Activated naive CD8-positive, alpha-beta T cell treated with anti-CD3 and anti-CD28 coated beads, Interleukin-2, amount 50 U/mL, for 16 hours (primary cell): ENCODE measurements at regions not wholly inside any gene's neighbourhood (a gene's known extent, or its start where the extent isn't known, plus 50 kb on each side); places are given as distances from the start of the nearest gene placed in this dataset.

Experiments used
- DNase-seq: peaks from one replicate; pipeline ENCODE4 v3.0.0-alpha.2; 2020; ENCODE audit warnings: low read depth, low spot score

DNA sequence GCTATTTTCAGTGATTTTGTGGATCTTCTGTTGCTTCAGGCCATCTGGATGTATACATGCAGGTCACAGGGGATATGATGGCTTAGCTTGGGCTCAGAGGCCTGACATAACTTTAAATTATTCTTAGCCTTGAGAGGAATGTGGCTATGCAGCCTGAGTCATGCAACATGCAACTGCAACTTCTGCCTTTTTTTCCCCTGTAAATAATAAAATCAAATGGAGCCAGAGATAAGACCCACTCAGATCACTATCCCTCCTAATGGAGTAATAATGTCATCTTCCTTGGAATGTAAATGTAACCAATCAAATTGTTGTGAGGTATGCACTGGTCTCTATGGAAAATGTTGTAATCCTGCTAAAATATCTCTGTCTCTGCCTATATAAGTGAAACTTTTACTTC lies 54.9 kb downstream of the MAGEB17 start:
- no peak for DNase-seq

DNA sequence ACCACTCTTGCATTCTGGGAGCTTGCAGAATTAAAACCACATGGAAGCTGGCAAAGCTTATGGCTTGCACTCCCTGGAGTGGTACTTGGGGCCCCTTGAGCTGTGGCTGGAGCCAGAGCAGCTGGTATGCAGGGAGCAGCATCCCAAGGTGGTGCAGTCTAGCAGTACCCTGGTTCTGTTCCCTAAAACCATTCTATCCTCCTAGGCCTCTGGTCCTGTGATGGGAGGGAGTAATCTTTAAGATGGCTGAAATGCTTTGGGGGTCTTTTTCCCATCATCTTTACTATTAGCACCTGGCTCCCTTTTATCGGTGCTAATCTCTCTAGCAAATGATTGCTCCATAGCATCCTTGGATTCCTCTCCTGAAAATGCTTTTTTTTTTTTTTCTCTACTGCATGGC lies 56.1 kb downstream of the MAGEB17 start:
- no peak for DNase-seq

GRCh38 chrX:16239211-16239610 lies 71.9 kb downstream of the MAGEB17 start:
- DNase-seq, result no peak

GRCh38 chrX:16240231-16240905 lies 73.1 kb downstream of the MAGEB17 start:
- no peak for DNase-seq

DNA sequence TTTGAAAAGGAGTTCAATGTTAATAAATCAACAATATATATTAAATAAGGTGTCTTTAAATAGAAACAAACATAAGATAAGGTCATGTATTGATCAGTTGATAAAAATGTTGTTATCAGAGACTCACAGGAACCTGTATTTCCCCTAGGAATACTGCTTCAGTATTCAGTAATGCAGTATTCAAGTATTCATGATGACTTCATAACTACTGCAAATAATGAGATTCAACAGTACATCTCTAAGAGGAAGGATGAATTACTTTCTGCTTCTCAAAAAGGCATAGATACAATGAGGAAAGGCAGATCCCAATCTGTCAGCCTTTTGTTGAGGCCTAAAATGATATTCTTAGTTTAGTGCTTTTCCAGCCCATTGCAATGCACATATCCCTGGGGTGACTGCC lies 73.7 kb downstream of the MAGEB17 start:
- no peak for DNase-seq

DNA sequence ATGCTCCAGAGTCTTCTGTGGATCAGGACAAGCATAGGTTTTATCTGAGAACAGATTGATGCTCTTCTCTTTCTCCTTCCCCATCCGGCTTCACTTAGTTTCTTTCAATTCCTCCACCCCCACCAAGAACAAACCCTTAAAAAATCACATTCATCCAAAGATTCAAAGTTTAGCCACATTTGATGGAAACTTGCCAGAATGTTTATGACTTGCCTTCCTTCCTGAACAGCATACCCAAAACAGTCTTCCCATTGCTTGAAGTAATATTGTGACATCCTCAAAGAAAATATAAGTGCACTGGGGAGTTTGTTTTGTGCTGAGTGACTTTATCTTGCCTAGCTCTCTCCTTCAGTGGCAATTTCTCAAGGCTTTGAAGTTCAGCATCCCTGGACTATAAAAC lies 83.0 kb downstream of the MAGEB17 start:
- no peak for DNase-seq

GRCh38 chrX:16251782-16252181 lies 84.5 kb downstream of the MAGEB17 start:
- DNase-seq, result no peak

GRCh38 chrX:16258882-16259281 lies 91.6 kb downstream of the MAGEB17 start:
- no peak for DNase-seq

GRCh38 chrX:16267431-16267830 lies 100.2 kb downstream of the MAGEB17 start:
- DNase-seq, result no peak

GRCh38 chrX:16268206-16268605 lies 100.9 kb downstream of the MAGEB17 start:
- DNase-seq, result no peak

DNA sequence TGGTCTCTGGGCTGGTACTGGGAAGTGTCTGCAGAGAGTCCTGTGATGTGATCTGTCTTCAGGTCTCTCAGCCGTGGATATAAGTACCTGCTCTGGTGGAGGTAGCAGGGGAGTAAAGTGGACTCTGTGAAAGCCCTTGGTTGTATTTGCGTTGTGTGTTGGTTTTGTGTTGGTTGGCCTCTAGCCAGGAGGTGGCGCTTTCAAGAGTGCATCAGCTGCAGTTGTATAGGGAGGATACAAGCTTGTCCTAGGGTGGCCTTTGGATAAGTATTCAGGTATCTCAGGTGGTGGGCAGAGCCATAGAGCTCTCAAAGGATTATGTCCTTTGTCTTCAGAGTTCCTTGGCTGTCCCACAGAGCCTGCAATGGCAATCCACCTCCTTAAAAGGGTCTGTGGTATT lies 111.6 kb downstream of the MAGEB17 start:
- no peak for DNase-seq

DNA sequence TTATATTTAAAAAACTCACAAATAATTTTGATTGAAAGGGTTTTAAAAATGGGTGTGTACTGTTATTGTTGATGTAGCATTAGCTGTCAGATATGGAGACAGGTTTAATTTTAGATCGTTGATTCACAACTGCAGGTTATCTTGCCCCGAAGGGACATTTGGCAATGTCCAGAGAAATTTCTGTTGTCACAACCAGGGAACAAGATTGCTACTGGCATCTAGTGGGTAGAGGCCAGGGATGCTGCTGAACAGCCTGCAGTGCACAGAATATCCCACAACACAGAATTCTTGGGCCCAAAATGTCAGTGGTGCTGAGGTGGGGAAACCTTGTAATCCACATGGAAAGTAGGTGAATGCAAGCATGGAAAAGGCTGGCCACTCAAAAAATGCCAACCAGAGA lies 114.9 kb downstream of the MAGEB17 start:
- no peak for DNase-seq

DNA sequence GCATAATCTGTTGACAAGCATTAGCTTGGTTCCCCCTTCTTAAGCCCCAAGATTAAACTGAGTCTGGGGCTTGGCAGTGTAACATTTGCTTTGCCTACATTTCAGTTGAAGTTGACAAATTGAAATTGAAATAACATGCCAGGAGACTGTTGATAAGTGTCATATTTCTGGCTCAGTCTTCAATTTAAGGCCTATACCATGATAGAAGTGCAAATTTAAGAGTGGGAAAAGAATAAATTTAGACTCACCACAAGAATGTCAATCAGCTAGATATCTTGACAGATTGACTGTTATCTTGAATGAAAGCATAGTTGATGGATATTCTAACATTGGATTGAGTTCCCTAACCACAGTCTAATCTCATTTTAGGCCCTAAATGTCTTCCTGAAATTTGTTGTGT lies 117.6 kb downstream of the MAGEB17 start:
- no peak for DNase-seq

DNA sequence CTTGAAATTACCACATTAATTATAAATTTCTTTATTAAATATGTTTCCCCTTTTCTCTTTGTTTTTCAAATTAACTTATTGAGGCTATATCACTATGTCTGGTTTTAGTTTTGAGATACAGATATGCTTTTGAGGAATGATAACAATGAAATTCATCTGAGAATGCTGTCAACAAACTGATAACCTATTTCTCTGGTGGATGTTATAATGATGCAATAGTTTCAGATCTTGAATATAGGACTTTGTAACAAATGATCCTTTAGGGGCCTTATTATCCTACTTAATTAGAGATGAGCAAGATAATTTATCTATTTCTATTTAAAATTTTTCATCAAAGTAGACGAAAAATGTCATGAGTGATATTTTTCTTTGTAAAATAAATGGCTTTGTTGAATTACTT lies 123.7 kb downstream of the MAGEB17 start:
- no peak for DNase-seq

- no peak for DNase-seq
Observed at GRCh38 chrX:16300831-16301230, 133.6 kb downstream of the MAGEB17 start.

GRCh38 chrX:16304751-16305150 lies 137.5 kb downstream of the MAGEB17 start:
- no peak for DNase-seq

DNA sequence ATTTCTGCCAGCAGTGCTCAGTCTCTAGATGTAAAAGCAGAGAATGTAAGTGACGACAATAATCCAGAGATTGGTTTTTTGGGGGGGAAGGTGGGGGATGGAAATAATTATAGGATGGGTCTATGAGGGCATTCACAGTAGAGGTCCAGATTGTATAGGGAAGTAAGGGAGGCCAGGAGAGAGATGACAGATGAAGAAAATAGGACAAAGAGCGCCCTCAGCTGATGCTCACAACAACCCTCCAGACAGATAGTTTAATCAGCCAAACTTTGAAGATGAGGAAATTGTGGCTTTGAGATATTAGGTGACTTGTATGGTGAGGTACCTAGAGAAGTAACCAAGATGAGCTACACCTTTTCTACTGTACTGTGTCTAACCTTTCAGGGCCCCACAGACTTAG lies 137.9 kb downstream of the MAGEB17 start:
- DNase-seq, result no peak

GRCh38 chrX:16307950-16308349 lies 140.7 kb downstream of the MAGEB17 start:
- no peak for DNase-seq

DNA sequence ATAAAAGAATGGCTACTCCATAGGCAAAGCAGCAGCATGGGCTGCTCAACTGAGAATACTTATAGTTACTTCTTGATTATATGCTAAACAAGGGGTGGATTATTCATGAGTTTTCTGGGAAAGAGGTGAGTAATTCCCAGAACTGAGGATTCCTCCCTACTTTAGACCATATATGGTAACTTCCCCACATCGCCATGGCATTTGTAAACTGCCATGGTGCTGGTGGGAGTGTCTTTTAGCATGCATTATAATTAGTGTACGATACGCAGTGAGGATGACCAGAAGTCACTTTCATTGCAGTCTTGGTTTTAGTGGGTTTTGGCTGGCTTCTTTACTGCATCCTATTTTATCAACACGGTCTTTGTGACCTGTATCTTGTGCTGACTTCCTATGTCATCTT lies 141.5 kb downstream of the MAGEB17 start:
- DNase-seq, result no peak

GRCh38 chrX:16310326-16310725 lies 143.0 kb downstream of the MAGEB17 start:
- no peak for DNase-seq

DNA sequence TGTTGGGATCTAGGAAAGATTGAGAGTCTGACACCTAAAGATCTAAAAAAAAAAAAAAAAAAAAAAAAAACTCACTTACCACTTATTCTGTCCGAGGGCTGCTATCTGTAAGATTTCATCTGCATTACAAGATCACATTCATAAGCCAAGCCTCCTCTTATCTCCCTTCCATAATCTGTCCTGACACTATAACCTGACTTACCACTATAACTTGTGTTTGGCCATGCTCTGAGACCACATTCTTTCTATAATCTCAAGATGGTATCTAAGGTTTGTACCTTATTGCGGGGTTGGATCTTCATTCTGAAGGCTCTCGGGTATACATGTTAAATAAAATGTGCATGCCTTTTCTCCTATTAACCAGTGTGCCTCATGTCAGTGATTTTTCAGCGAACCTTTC lies 144.4 kb downstream of the MAGEB17 start:
- DNase-seq, result no peak

DNA sequence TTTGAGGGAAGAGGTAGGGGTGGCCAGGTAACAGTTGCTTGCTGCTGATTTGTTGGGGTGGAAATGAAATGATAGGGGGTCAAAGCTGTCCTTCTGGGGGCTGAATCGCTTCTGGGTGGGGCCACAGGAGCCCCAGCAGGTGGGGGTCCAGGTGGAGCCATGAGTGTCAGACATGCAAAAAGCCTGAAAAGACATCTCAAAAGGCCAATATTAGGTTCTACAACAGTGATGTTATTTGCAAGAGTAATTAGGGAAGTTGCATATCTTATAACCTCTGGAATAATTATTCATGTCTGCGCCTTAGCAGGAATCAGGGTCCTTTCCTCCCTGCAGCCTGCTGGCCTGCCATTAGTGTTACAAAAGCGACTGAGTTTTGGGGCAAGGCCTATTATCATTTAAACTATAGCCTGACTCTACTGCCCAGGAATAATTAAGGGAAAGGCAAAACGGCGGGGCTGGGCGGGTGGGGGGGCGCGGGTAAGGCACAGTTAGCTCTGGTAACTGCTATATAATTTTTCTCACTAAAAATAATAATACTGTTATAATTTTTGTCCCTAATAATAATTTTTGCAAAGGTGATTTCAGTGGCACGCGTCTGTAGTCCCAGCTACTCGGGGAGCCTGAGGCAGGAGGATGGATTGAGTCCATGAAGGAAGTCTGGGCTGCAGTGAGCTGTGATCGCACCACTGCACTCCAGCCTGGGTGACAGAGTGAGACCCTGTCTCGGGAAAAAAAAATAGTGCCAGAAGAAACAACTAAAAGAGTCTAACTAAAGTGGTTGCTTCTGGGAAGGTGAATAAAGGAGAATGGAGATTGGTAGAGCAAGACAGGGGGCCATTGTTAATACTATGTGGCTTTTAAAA lies 145.7 kb downstream of the MAGEB17 start:
- no peak for DNase-seq

- no peak for DNase-seq
Observed at GRCh38 chrX:16316331-16316730, 149.1 kb downstream of the MAGEB17 start.
